GM23338 (cell line): ENCODE measurements at regions not wholly inside any gene's neighbourhood (a gene's known extent, or its start where the extent isn't known, plus 50 kb on each side); places are given as distances from the start of the nearest gene placed in this dataset.

Experiments
- ATAC-seq: fragments of 200-7000 bp; cut with Tn5 transposase; 3 replicates; pipeline ENCODE4 v1.9.1; 2020
- DNase-seq: peaks from one replicate; pipeline ENCODE4 v3.0.0-alpha.2; 2015; ENCODE audit warnings: low spot score
- H2AFZ ChIP-seq: fragments of 200-600 bp; sonication (generic); 2 replicates; pipeline ENCODE4 v1.8.0; 2016; ENCODE audit warnings: antibody characterized with exemption, mild to moderate bottlenecking, moderate library complexity
- H3F3A ChIP-seq: fragments of 200-600 bp; sonication (generic); replicated peaks from 2 replicates; pipeline ENCODE4 v1.8.0; 2017; ENCODE audit warnings: antibody characterized with exemption, mixed run types, low read depth
- H3K27ac ChIP-seq: fragments of 200-600 bp; sonication (generic); 2 replicates; pipeline ENCODE4 v1.6.1; 2016; ENCODE audit warnings: low read depth
- H3K27me3 ChIP-seq: fragments of 200-600 bp; sonication (generic); 2 replicates; pipeline ENCODE4 v1.8.0; 2016; ENCODE audit warnings: mild to moderate bottlenecking, mixed run types, moderate library complexity; ENCODE audit not compliant: insufficient read depth
- H3K36me3 ChIP-seq: fragments of 200-600 bp; sonication (generic); 2 replicates; pipeline ENCODE4 v1.8.0; 2016; ENCODE audit warnings: mild to moderate bottlenecking; ENCODE audit not compliant: insufficient read depth
- H3K4me1 ChIP-seq: fragments of 200-600 bp; sonication (generic); 2 replicates; pipeline ENCODE4 v1.8.0; 2016; ENCODE audit warnings: mild to moderate bottlenecking, moderate library complexity; ENCODE audit not compliant: insufficient read depth
- H3K4me2 ChIP-seq: fragments of 200-600 bp; sonication (generic); 2 replicates; pipeline ENCODE4 v1.7.1; 2017; ENCODE audit warnings: mixed run types
- H3K4me3 ChIP-seq: fragments of 200-600 bp; sonication (generic); 2 replicates; pipeline ENCODE4 v1.6.1; 2016; ENCODE audit warnings: mixed run types
- H3K79me2 ChIP-seq: fragments of 200-600 bp; sonication (generic); replicated peaks from 2 replicates; pipeline ENCODE4 v1.8.0; 2017; ENCODE audit warnings: mild to moderate bottlenecking; ENCODE audit not compliant: insufficient read depth
- H3K9me2 ChIP-seq: fragments of 200-600 bp; sonication (generic); 2 replicates; pipeline ENCODE4 v1.8.0; 2017; ENCODE audit not compliant: insufficient read depth
- H4K20me1 ChIP-seq: fragments of 200-600 bp; sonication (generic); replicated peaks from 2 replicates; pipeline ENCODE4 v1.8.0; 2017; ENCODE audit warnings: mild to moderate bottlenecking; ENCODE audit not compliant: insufficient read depth
- H3K27ac Mint-ChIP-seq: 2 replicates; pipeline ENCODE4 v1.8.0; 2020; ENCODE audit warnings: inconsistent platforms, mild to moderate bottlenecking, moderate library complexity, mixed read lengths
- H3K27me3 Mint-ChIP-seq: 3 replicates; pipeline ENCODE4 v1.8.0; 2022; ENCODE audit warnings: low read depth, mild to moderate bottlenecking, moderate library complexity, mixed read lengths, inconsistent platforms; ENCODE audit not compliant: insufficient read depth, poor library complexity
- H3K36me3 Mint-ChIP-seq: 3 replicates; pipeline ENCODE4 v1.8.0; 2021; ENCODE audit warnings: low read depth, mild to moderate bottlenecking, inconsistent platforms, moderate library complexity, mixed read lengths
- H3K4me1 Mint-ChIP-seq: 3 replicates; pipeline ENCODE4 v1.8.0; 2020; ENCODE audit warnings: mild to moderate bottlenecking, inconsistent platforms, mixed read lengths
- H3K4me3 Mint-ChIP-seq: 3 replicates; pipeline ENCODE4 v1.8.0; 2021; ENCODE audit warnings: moderate library complexity, mild to moderate bottlenecking, inconsistent platforms, mixed read lengths
- H3K9me3 Mint-ChIP-seq: 3 replicates; pipeline ENCODE4 v1.8.0; 2020; ENCODE audit warnings: moderate library complexity, mild to moderate bottlenecking, inconsistent platforms, mixed read lengths
- CREB1 ChIP-seq: fragments of 250-450 bp; sonication (Bioruptor Pico); IDR thresholded peaks from 2 replicates; pipeline ENCODE4 v1.5.0; 2020; ENCODE audit warnings: low read depth, mild to moderate bottlenecking, moderate library complexity
- CTCF ChIP-seq, 2 experiments: fragments of 200-600 bp in 1 of 2; sonication (generic) in 1 of 2; conservative IDR thresholded peaks; 2 replicates each; pipeline versions ENCODE4 v1.5.1 to v1.6.1; 2016 to 2017; ENCODE audit warnings: antibody characterized with exemption in 2 of 2, low read depth in 2 of 2, mild to moderate bottlenecking in 2 of 2, moderate library complexity in 1 of 2
- ETS1 ChIP-seq: IDR thresholded peaks from 2 replicates; pipeline ENCODE4 v1.6.1; 2016; ENCODE audit warnings: antibody characterized with exemption
- EZH2phosphoT487 ChIP-seq: fragments of 200-600 bp; sonication (generic); IDR thresholded peaks from one replicate; pipeline ENCODE4 v1.8.1; 2018; ENCODE audit warnings: antibody characterized with exemption; ENCODE audit not compliant: unreplicated experiment
- NANOG ChIP-seq: IDR thresholded peaks from 2 replicates; pipeline ENCODE4 v1.6.1; 2016; ENCODE audit warnings: antibody characterized with exemption, borderline replicate concordance
- POLR2AphosphoS5 ChIP-seq: IDR thresholded peaks from 2 replicates; pipeline ENCODE4 v1.6.1; 2016; ENCODE audit warnings: antibody characterized with exemption, low read depth
- REST ChIP-seq: IDR thresholded peaks from one replicate; pipeline ENCODE4 v1.6.1; 2018; ENCODE audit warnings: antibody characterized with exemption; ENCODE audit not compliant: unreplicated experiment
- STAT1 ChIP-seq: IDR thresholded peaks from one replicate; pipeline ENCODE4 v1.6.1; 2016; ENCODE audit warnings: antibody characterized with exemption; ENCODE audit not compliant: unreplicated experiment
- ZNF114 ChIP-seq: fragments of 250-450 bp; sonication (Bioruptor Pico); IDR thresholded peaks from 2 replicates; pipeline ENCODE4 v1.5.0; 2020; ENCODE audit warnings: mild to moderate bottlenecking, moderate library complexity
- ZNF331 ChIP-seq: fragments of 250-450 bp; sonication (Bioruptor Pico); IDR thresholded peaks from 2 replicates; pipeline ENCODE4 v1.5.0; 2020; ENCODE audit warnings: low read depth, mild to moderate bottlenecking, moderate library complexity
- ZNF462 ChIP-seq: fragments of 250-450 bp; sonication (Bioruptor Pico); IDR thresholded peaks from 2 replicates; pipeline ENCODE4 v1.5.0; 2020; ENCODE audit warnings: mild to moderate bottlenecking, moderate library complexity

GRCh38 chr17:21545064-21545463 lies 147.3 kb upstream of the KCNJ18 start:
- Histone ChIP-seq H3K4me3 (no peak overlapping the region), H3K27me3 (peaks cover 8% of the 10 kb centered on the region), H3F3A (no peaks in the 10 kb centered on the region), H2AFZ (no peak overlapping the region), H3K79me2 (no peaks in the 10 kb centered on the region; the same call in 1 of the 2 replicates), H3K9me2 (no peaks in the 10 kb centered on the region), H3K27ac (no peak overlapping the region), H4K20me1 (0 out of 2 replicates have a peak, but pooled peaks cover under 1% of the 10 kb centered on the region), H3K4me1 (no peaks in the 10 kb centered on the region), H3K4me2 (no peak overlapping the region), H3K36me3 (no peaks in the 10 kb centered on the region)
- Mint-ChIP-seq H3K27me3 (peaks cover 7% of the 10 kb centered on the region), H3K4me1 (peaks cover 9% of the 10 kb centered on the region), H3K4me3 (no peak overlapping the region), H3K27ac (no peak overlapping the region), H3K9me3 (no peaks in the 10 kb centered on the region; the same call in 2 of the 3 replicates), H3K36me3 (peaks cover 15% of the 10 kb centered on the region)
- ATAC-seq (no peak), DNase-seq (no peak)
- no peak for TF ChIP-seq CREB1 (CRISPR knock-in tag)
- TF ChIP-seq ZNF114, result no peak
- TF ChIP-seq NANOG, result no peak
- no peak for TF ChIP-seq STAT1
- no peak for TF ChIP-seq POLR2AphosphoS5
- TF ChIP-seq EZH2phosphoT487, result no peak
- TF ChIP-seq ZNF462, result no peak
- TF ChIP-seq ETS1, result no peak
- TF ChIP-seq REST, result no peak
- no peak for TF ChIP-seq CTCF (conservative IDR thresholded peaks at IDR 0.05; ENCODE audit: low read depth in 2 of 2)
- TF ChIP-seq ZNF331 (CRISPR knock-in tag), result no peak
